ENCODE measurements at regions not wholly inside any gene's neighbourhood (a gene's known extent, or its start where the extent isn't known, plus 50 kb on each side); places are given as distances from the start of the nearest gene placed in this dataset.

- Histone ChIP-seq H3K27ac (ENCODE audit: low read length) (no peak overlapping the region), H3K4me2 (ENCODE audit: low read length) (no peak overlapping the region), H4K20me1 (ENCODE audit: insufficient read depth, low read length) (no peaks in the 10 kb centered on the region), H3K4me1 (ENCODE audit: low read length) (no peaks in the 10 kb centered on the region), H3K79me2 (ENCODE audit: low read length) (no peaks in the 10 kb centered on the region), H2AFZ (ENCODE audit: low read depth, low read length) (no peak overlapping the region), H3K36me3 (replicated peaks; ENCODE audit: low read depth, low read length) (no peaks in the 10 kb centered on the region), H3K4me3 (ENCODE audit: low read length) (no peak overlapping the region), H3K27me3 (ENCODE audit: low read depth, low read length) (no peaks in the 10 kb centered on the region), H3K9me3 (ENCODE audit: insufficient read depth, low read length) (no peaks in the 10 kb centered on the region), H3K9ac (ENCODE audit: low read length) (no peak overlapping the region)
- TF ChIP-seq EZH2phosphoT487 (IDR thresholded peaks at IDR 0.05; ENCODE audit: low read depth) (no peak), CTCF (IDR thresholded peaks at IDR 0.05; ENCODE audit: low read depth, low read length) (no peak)
Measured at GRCh38 chr1:187454010-187454409, 625.3 kb downstream of the PLA2G4A start.

GRCh38 chr1:187456446-187456845 lies 627.7 kb downstream of the PLA2G4A start:
- no peak overlapping the region for H2AFZ ChIP-seq (ENCODE audit: low read depth, low read length)
- no peak overlapping the region for H3K27ac ChIP-seq (ENCODE audit: low read length)
- TF ChIP-seq CTCF (IDR thresholded peaks at IDR 0.05; ENCODE audit: low read depth, low read length) = no peak
- no peak for TF ChIP-seq EZH2phosphoT487 (IDR thresholded peaks at IDR 0.05; ENCODE audit: low read depth)

GRCh38 chr1:187460093-187460492 lies 631.3 kb downstream of the PLA2G4A start:
- TF ChIP-seq EZH2phosphoT487 (IDR thresholded peaks at IDR 0.05; ENCODE audit: low read depth) (no peak), CTCF (IDR thresholded peaks at IDR 0.05; ENCODE audit: low read depth, low read length) (no peak)
- no peaks in the 10 kb centered on the region for H3K27me3 ChIP-seq (ENCODE audit: low read depth, low read length)
- no peak overlapping the region for H3K9ac ChIP-seq (ENCODE audit: low read length)
- H3K79me2 ChIP-seq (ENCODE audit: low read length) = no peaks in the 10 kb centered on the region
- no peaks in the 10 kb centered on the region for H3K4me1 ChIP-seq (ENCODE audit: low read length)
- no peak overlapping the region for H3K27ac ChIP-seq (ENCODE audit: low read length)
- no peak overlapping the region for H2AFZ ChIP-seq (ENCODE audit: low read depth, low read length)
- peaks cover 3% of the 10 kb centered on the region for H3K36me3 ChIP-seq (replicated peaks; ENCODE audit: low read depth, low read length)
- no peaks in the 10 kb centered on the region for H4K20me1 ChIP-seq (ENCODE audit: insufficient read depth, low read length)
- no peak overlapping the region for H3K4me2 ChIP-seq (ENCODE audit: low read length)
- H3K4me3 ChIP-seq (ENCODE audit: low read length) = no peak overlapping the region
- peaks cover 19% of the 10 kb centered on the region for H3K9me3 ChIP-seq (ENCODE audit: insufficient read depth, low read length)

More at GRCh38 chr1:187456446-187456845, 627.7 kb downstream of the PLA2G4A start:
- H3K9ac ChIP-seq (ENCODE audit: low read length) = no peak overlapping the region
- no peaks in the 10 kb centered on the region for H3K9me3 ChIP-seq (ENCODE audit: insufficient read depth, low read length)
- no peak overlapping the region for H3K4me3 ChIP-seq (ENCODE audit: low read length)
- H3K36me3 ChIP-seq (replicated peaks; ENCODE audit: low read depth, low read length) = no peaks in the 10 kb centered on the region
- no peaks in the 10 kb centered on the region for H3K4me1 ChIP-seq (ENCODE audit: low read length)
- H3K4me2 ChIP-seq (ENCODE audit: low read length) = no peak overlapping the region
- H4K20me1 ChIP-seq (ENCODE audit: insufficient read depth, low read length) = no peaks in the 10 kb centered on the region
- H3K79me2 ChIP-seq (ENCODE audit: low read length) = no peaks in the 10 kb centered on the region
- H3K27me3 ChIP-seq (ENCODE audit: low read depth, low read length) = no peaks in the 10 kb centered on the region

- no peaks in the 10 kb centered on the region for H4K20me1 ChIP-seq (ENCODE audit: insufficient read depth, low read length)
- H3K36me3 ChIP-seq (replicated peaks; ENCODE audit: low read depth, low read length) = peaks cover 3% of the 10 kb centered on the region
- no peak overlapping the region for H2AFZ ChIP-seq (ENCODE audit: low read depth, low read length)
Measured at GRCh38 chr1:187464320-187464719, 635.6 kb downstream of the PLA2G4A start.

More at GRCh38 chr1:187464320-187464719, 635.6 kb downstream of the PLA2G4A start:
- Histone ChIP-seq H3K4me3 (ENCODE audit: low read length) (no peak overlapping the region), H3K27me3 (ENCODE audit: low read depth, low read length) (no peaks in the 10 kb centered on the region), H3K4me1 (ENCODE audit: low read length) (no peaks in the 10 kb centered on the region), H3K4me2 (ENCODE audit: low read length) (no peak overlapping the region), H3K9me3 (ENCODE audit: insufficient read depth, low read length) (peaks cover 22% of the 10 kb centered on the region), H3K79me2 (ENCODE audit: low read length) (no peaks in the 10 kb centered on the region), H3K9ac (ENCODE audit: low read length) (no peak overlapping the region), H3K27ac (ENCODE audit: low read length) (no peak overlapping the region)
- no peak for TF ChIP-seq EZH2phosphoT487 (IDR thresholded peaks at IDR 0.05; ENCODE audit: low read depth)
- TF ChIP-seq CTCF (IDR thresholded peaks at IDR 0.05; ENCODE audit: low read depth, low read length) = no peak

Data from OCI-LY3 (cell line).